Activated CD4-positive, alpha-beta T cell treated with anti-CD3 and anti-CD28 coated beads, Interleukin-2, amount 10 ng/mL, durations not matched to agents 7 days and 5 days (primary cell): ENCODE measurements at regions not wholly inside any gene's neighbourhood (a gene's known extent, or its start where the extent isn't known, plus 50 kb on each side); places are given as distances from the start of the nearest gene placed in this dataset.

ENCODE experiments used
- CTCF ChIA-PET: fragments of 350-600 bp; sonication (Branson Sonifier 250); formaldehyde crosslinking; loops from one replicate; lab custom pipeline; 2021; ENCODE audit warnings: antibody characterized with exemption; lab: Charles Lee
- POLR2A ChIA-PET: fragments of 350-600 bp; sonication (Branson Sonifier 250); formaldehyde crosslinking; loops from one replicate; lab custom pipeline; 2021; ENCODE audit warnings: antibody characterized with exemption; lab: Charles Lee
- DNase-seq: peaks from one replicate; pipeline ENCODE4 v3.0.0-alpha.2; 2020
- H3K27ac Mint-ChIP-seq: one replicate; pipeline ENCODE4 v1.8.0; 2021; ENCODE audit warnings: mild to moderate bottlenecking, moderate library complexity, mixed read lengths
- H3K27me3 Mint-ChIP-seq: one replicate; pipeline ENCODE4 v1.8.0; 2021; ENCODE audit warnings: mixed read lengths
- H3K36me3 Mint-ChIP-seq: one replicate; pipeline ENCODE4 v1.8.0; 2021; ENCODE audit warnings: low read depth, mixed read lengths
- H3K4me1 Mint-ChIP-seq: one replicate; pipeline ENCODE4 v1.8.0; 2021; ENCODE audit warnings: mixed read lengths
- H3K4me3 Mint-ChIP-seq: one replicate; pipeline ENCODE4 v1.8.0; 2021; ENCODE audit warnings: mild to moderate bottlenecking, moderate library complexity, mixed read lengths
- H3K9me3 Mint-ChIP-seq: one replicate; pipeline ENCODE4 v1.8.0; 2021; ENCODE audit warnings: mixed read lengths

DNA sequence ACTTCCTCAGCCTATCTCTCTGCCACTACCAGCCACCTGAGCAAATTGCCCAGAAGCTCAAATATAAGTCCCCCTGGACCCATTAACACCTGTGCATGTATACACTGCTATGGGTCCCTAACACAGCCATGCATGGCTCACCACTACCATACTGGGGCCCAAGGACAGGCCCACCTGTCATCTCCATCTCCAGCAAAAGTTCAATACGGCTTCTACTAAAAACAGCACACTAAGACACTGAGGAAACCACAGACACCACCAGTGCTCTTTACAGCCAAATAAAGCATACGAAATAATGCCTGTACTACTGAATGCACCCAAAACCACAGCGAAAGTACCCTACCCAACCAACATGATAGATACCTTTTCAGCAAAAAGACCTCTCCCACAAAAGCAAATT is 85.6 kb upstream of the GHR start:
- H3K9me3 Mint-ChIP-seq: peaks cover 8% of the 10 kb centered on the region
- CTCF ChIA-PET: no interaction called here
- H3K4me3 Mint-ChIP-seq: no peak overlapping the region

DNA sequence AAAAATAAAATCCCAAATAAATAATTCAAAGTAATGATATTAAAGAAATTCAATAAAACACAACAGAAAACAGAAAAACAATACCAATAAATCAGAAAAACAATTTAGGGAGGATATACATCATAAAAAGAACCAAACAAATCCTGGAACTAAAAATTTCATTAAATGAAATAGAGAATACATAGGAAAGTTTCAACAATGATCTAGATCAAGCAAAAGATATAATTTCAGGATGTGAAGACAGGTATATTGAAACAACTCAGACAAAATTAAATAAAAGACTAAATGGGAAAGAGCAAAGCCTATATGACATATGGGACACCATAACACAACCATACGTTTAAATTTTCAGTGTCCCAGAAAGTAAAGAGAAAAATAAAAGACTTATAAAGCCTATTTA is 85.1 kb upstream of the GHR start:
- no peak overlapping the region for H3K4me3 Mint-ChIP-seq
- H3K36me3 Mint-ChIP-seq: no peaks in the 10 kb centered on the region
- H3K4me1 Mint-ChIP-seq: no peaks in the 10 kb centered on the region
- H3K27ac Mint-ChIP-seq: no peak overlapping the region
- POLR2A ChIA-PET: no interaction called here
- no peaks in the 10 kb centered on the region for H3K27me3 Mint-ChIP-seq
- DNase-seq: no peak
- peaks cover 8% of the 10 kb centered on the region for H3K9me3 Mint-ChIP-seq
- CTCF ChIA-PET: no interaction called here

More for the DNA sequence above, 85.6 kb upstream of the GHR start:
- H3K36me3 Mint-ChIP-seq: no peaks in the 10 kb centered on the region
- no peaks in the 10 kb centered on the region for H3K4me1 Mint-ChIP-seq
- H3K27ac Mint-ChIP-seq: no peak overlapping the region
- no peaks in the 10 kb centered on the region for H3K27me3 Mint-ChIP-seq
- POLR2A ChIA-PET: no interaction called here
- DNase-seq: no peak

DNA sequence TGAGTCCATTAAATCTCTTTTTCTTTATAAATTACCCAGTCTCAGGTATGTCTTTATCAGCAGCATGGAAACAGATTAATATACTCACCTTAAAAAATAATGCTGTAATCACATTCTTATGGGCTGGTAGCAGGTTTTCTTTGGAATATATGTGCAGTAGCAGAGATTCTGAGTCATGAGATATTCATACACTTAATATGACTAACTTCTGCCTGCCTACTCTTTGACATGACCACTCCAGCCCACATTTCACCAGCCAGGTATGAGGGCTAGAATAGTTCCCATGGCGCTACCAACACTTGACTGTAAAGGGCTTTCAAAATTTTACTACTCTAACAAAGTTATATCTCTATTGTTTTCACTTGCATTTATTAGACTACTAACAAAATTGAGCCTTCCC is 74.1 kb upstream of the GHR start:
- CTCF ChIA-PET: no interaction called here
- Mint-ChIP-seq H3K9me3 (no peaks in the 10 kb centered on the region), H3K27me3 (no peaks in the 10 kb centered on the region), H3K4me3 (no peak overlapping the region), H3K4me1 (no peaks in the 10 kb centered on the region), H3K36me3 (no peaks in the 10 kb centered on the region), H3K27ac (no peak overlapping the region)
- POLR2A ChIA-PET: no interaction called here
- no peak for DNase-seq

DNA sequence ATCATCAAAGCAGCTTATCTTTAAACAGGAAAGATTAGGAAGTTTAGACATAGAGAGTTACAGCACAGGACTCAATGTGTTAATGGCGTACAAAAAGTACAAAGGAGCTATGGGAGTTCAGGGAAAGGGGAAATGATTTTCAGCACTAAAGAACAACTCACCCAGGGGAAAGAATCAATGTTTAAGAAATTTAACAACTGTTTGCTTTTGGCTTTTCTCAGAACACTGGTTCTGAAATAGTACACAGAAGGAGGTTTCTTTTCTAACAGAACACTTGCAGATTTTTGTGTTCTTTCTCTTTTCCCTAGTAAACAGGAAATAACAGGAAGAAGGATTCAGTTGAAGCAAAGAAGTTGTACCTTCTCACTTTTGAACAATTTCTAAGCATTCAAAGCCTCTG is 71.3 kb upstream of the GHR start:
- no peak overlapping the region for H3K4me3 Mint-ChIP-seq
- H3K27me3 Mint-ChIP-seq: no peaks in the 10 kb centered on the region
- H3K27ac Mint-ChIP-seq: no peak overlapping the region
- H3K9me3 Mint-ChIP-seq: no peaks in the 10 kb centered on the region
- H3K36me3 Mint-ChIP-seq: no peaks in the 10 kb centered on the region
- CTCF ChIA-PET: no interaction called here
- POLR2A ChIA-PET: no interaction called here
- DNase-seq: no peak
- H3K4me1 Mint-ChIP-seq: no peaks in the 10 kb centered on the region

DNA sequence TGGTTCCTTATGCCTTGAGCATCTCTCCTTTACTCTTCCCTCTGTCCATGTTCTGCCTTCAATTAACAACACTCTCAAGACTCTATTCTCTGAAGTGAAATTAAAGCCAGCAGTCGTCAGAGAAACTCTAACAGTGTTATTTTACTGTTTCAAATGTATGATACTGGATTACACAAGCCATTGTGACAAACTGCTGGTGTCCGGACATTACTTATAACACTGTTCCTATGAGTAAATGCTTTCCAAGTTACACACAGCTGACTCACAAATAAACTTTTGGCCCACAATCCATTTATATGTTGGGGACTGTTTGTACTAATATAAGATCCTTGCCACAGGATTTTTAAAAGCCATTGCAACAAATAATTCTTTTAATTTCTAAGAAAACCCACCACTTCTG is 63.2 kb upstream of the GHR start:
- no peak for DNase-seq
- no peak overlapping the region for H3K27ac Mint-ChIP-seq
- CTCF ChIA-PET: no interaction called here
- no peak overlapping the region for H3K4me3 Mint-ChIP-seq
- no peaks in the 10 kb centered on the region for H3K36me3 Mint-ChIP-seq
- H3K4me1 Mint-ChIP-seq: no peaks in the 10 kb centered on the region
- H3K27me3 Mint-ChIP-seq: no peaks in the 10 kb centered on the region
- POLR2A ChIA-PET: no interaction called here
- H3K9me3 Mint-ChIP-seq: no peaks in the 10 kb centered on the region

DNA sequence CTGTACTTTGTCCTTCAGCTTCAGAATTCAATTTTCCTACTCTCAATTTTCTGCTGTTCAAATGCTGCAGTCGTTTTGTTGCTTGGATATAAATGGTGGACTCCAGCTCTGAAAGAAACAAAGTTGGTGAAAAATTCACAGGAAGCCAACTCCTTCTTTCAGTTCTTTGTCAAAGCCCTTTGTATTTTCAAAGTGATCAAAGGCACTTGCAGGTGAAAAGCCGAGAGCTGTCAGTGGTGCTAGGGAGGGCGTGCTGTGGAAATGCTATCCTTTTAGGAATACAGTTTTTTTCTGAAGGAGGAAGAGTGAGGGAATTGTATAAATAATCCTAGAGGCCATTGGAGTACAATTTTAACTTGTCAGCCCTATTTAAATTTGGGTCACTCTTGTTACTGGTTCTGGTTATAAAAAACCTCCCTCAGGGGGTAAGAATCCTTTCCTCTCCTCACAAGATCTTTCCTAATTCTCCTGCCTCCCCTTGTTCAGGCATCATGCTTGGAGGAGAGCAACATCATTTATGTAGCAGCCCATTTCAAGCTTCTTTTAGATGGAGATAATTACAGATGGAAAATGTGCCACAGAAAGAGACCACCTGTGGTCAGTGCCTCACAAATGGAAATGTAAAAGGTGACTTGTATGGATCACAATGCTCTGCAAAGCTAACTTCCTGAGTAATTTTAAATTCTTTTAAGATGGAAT is 62.5 kb upstream of the GHR start:
- POLR2A ChIA-PET: no interaction called here
- no peaks in the 10 kb centered on the region for H3K27me3 Mint-ChIP-seq
- no peak for DNase-seq
- H3K4me1 Mint-ChIP-seq: no peaks in the 10 kb centered on the region
- no peak overlapping the region for H3K4me3 Mint-ChIP-seq
- CTCF ChIA-PET: no interaction called here
- H3K27ac Mint-ChIP-seq: no peak overlapping the region
- no peaks in the 10 kb centered on the region for H3K36me3 Mint-ChIP-seq
- no peaks in the 10 kb centered on the region for H3K9me3 Mint-ChIP-seq

DNA sequence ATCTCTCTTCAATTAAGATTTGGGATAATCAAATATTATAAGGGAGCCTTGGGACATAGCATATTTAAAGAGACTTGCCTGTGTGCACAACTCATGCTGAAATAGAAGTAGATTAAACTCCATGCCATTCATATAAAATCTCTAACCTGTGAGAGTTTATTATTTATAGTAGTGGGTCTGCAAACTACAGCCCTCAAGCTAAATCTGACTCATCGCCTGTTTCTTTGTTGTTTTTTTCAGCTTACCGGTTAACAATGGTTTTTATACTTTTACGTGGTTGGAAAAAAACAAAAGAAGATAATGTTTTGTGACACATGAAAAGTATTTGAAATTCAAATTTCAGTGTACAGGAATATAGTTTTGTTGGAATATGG is 61.9 kb upstream of the GHR start:
- no peaks in the 10 kb centered on the region for H3K9me3 Mint-ChIP-seq
- no peaks in the 10 kb centered on the region for H3K36me3 Mint-ChIP-seq
- H3K4me3 Mint-ChIP-seq: no peak overlapping the region
- H3K4me1 Mint-ChIP-seq: no peaks in the 10 kb centered on the region
- no peak for DNase-seq
- H3K27me3 Mint-ChIP-seq: no peaks in the 10 kb centered on the region
- ChIA-PET POLR2A (no interaction called here), CTCF (no interaction called here)
- H3K27ac Mint-ChIP-seq: no peak overlapping the region

DNA sequence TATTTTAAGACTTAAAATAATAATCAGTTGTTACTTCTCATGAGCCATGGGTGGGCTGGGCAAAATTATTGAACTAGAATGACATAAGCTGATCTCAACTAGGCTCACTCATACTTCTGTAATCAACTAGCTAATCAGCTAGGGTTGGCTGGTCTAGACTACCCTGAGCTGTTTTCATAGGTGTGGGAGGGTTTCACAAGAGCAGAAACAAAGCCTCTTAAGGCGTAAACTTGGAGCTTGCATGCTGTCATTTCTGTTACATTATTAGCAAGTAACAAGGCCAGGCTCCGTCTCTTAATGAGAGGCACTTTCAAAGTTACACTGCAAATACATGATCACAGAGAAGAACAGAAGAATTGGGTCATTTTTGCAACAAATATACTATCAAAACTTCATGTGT is 57.2 kb upstream of the GHR start:
- DNase-seq: no peak
- Mint-ChIP-seq H3K36me3 (no peaks in the 10 kb centered on the region), H3K9me3 (no peaks in the 10 kb centered on the region), H3K4me3 (no peak overlapping the region), H3K27ac (no peak overlapping the region), H3K4me1 (no peaks in the 10 kb centered on the region), H3K27me3 (no peaks in the 10 kb centered on the region)
- ChIA-PET CTCF (no interaction called here), POLR2A (no interaction called here)
